GM18505 (cell line): ENCODE measurements at regions not wholly inside any gene's neighbourhood (a gene's known extent, or its start where the extent isn't known, plus 50 kb on each side); places are given as distances from the start of the nearest gene placed in this dataset.
"Not testable (repeated sequence)": the region's sequence is repeated elsewhere in the genome, so short reads cannot be mapped to it uniquely, and the experiment has no call there.

Experiments used
- ATAC-seq: cut with Tn5 transposase; IDR thresholded peaks from one replicate; pipeline ENCODE4 v1.9.1; 2021; ENCODE audit not compliant: unreplicated experiment
- POLR2A ChIP-seq: IDR thresholded peaks from 4 replicates; pipeline ENCODE4 v1.6.1; 2011; ENCODE audit warnings: borderline replicate concordance; ENCODE audit not compliant: insufficient read depth, insufficient read length; ENCODE audit errors: extremely low read depth

DNA sequence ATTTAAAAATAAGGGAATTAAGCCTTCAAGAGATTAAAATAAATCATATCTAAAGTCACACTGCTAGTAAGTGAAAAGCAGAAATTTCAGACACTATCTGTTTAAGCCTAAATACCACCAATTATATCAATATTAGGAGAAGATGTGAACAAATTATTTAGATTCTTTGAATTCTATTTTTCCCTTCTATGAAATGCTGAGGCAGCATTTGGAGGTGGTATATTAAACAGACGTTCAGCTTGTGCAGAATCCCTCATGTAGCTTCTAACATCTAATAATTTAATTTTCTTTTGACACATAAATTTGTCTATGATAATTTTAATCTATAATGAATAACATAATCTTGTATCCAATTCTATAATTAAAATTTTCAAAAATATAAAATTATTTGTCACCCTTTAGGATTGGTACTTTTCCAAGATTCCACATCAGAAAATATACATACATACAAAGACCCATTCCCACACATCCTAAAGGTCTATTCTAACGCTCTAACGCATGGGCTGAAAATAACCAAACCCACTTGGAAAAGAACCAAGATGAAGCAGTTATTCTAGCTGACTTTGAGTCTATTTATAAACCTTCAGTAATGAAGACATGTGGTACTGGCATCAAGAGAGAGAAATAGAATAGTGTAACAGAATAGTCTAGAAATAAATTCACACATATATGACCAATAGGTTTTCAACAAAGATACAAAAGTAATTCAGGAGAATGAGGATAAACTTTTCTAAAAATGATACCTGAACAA, 751.8 kb downstream of the GALC start:
- no peak for ATAC-seq
- TF ChIP-seq POLR2A, result no peak

DNA sequence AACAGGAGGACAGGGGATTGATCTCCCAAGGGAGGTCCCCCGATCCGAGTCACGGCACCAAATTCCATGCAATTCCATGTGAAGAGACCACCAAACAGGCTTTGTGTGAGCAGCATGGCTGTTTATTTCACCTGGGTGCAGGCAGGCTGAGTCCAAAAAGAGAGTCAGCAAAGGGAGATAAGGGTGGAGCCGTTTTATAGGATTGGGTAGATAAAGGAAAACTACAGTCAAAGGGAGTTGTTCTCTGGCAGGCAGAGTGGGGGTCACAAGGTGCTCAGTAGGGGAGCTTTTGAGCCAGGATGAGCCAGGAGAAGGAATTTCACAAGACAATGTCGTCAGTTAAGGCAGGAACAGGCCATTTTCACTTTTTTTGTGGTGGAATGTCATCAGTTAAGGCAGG, 752.7 kb downstream of the GALC start:
- ATAC-seq, result not testable (repeated sequence)

DNA sequence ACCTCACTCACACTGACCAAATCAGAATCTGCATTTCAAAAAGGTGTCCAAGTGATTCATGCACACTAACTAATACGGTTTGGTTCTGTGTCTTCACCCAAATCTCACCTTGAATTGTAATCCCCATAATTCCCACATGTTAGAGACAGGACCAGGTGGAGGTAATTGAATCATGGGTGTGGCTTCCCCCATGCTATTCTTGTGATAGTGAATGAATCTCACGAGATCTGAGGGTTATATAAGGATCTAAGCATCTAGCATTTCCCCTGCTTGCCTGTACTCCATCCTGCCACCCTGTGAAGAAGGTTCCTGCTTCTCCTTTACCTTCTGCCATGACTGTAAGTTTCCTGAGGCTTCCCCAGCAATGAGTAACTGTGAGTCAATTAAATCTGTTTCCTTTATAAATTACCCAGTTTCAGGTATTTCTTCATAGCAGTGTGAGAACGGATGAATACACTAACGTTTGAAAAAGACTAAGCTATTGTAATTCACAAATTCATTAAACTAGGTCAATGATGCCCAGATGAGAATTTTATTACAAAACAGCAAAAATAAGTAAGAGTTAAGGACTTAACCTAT, 759.1 kb downstream of the GALC start:
- ATAC-seq, result no peak
- TF ChIP-seq POLR2A, result no peak

DNA sequence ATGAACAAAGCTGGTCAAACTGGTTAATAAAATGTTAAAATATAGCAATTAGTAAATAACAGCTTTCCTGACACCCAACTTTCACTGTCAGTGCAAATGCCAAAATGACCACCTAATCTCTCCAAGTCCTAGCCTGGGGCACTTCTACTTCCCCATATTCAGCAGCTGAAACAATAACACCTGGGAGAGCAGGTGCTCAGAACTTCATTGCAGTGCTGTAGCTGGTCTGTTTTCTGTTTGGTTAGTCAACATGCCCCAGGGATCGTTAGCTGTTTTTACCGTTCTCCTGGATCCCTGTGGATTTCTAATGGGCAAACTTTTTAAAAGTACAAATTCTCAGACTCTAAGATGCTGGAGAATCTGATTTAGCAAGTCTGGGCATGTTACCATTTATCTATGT, 759.7 kb downstream of the GALC start:
- no peak for ATAC-seq

DNA sequence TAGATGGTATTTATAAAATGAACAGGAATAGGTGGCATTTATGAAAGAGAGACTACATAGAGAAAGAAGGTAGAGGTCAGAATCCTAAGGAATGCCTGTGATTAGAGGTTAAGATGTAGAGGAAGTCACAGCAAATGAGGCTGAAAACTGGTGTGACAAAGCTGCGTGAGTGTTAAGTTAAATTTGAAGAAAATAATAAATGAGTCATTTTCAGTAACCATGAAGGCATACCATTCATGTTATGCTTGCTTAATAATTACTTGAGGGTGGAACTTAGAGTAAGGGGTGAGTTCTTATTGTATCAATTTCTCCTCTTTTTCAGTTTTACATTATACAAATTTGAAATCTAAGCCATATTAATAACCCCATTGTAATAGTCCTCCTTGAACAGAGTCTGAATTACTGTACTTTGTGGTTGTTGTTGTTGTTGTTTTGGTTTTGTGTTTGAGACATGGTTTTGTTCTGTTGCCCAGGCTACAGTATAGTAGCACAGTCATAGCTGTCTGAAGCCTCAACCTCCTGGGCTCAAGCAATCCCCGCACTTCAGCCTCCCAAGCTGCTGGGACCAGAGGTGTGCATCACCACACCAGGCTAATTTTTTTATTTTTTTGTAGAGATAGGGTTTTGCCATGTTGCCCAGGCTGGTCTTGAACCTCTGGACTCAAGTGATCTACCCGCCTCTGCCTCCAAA, 761.5 kb downstream of the GALC start:
- TF ChIP-seq POLR2A, result no peak
- ATAC-seq, result no peak

More for the DNA sequence above, 759.7 kb downstream of the GALC start:
- no peak for TF ChIP-seq POLR2A

DNA sequence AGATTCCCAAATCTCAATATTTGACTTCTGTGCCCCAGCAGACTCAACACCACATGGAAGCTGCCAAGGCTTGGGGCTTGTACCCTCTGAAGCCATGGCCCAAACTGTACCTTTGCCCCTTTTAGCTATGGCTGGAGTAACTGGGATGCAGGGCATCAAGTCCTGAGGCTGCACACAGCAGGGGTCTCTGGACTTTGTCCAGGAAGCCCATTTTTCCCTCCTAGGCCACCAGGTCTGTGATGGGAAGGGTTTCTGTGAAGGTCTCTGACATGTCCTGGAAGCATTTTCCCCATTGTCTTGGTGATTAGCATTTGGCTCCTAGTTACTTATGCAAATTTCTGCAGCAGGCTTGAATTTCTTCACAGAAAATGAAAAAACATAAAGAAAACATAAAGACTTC, 762.3 kb downstream of the GALC start:
- no peak for TF ChIP-seq POLR2A
- no peak for ATAC-seq

DNA sequence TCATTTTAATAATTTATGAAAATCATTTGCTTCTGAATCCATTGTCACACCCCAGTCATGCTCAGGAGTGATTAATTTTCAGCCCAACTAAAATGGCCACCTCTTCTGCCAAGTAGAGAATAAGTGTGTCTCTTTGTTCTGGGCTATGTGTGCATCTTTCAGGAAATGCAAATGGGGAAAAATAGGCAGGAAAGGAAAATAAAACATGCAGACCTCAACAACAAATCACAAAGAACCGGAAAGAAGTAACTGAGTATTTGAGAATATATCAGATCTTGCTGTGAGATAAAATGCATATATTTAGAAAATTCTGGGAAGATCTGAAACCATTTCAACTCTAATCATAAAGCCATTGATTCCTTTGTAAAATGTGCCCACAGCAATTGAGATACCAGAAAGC, 763.9 kb downstream of the GALC start:
- no peak for TF ChIP-seq POLR2A
- no peak for ATAC-seq

DNA sequence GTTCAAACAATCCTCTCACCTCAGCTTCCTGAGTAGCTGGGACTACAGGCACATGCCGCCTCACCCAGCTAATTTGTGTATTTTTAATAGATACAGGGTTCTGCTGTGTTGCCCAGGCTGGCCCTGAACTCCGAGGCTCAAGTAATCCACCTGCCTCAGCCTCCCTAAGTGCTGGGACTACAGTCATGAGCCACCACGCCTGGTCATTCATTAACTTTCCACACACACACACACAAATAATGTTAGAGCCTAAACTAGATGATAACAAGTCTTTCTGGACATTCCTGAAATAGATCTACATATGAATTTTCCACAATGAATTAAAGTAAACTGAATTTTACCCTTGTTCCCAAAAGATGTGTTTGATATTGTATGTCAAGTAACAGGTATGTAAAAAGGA, 776.0 kb downstream of the GALC start:
- ATAC-seq, result no peak
- TF ChIP-seq POLR2A, result no peak

DNA sequence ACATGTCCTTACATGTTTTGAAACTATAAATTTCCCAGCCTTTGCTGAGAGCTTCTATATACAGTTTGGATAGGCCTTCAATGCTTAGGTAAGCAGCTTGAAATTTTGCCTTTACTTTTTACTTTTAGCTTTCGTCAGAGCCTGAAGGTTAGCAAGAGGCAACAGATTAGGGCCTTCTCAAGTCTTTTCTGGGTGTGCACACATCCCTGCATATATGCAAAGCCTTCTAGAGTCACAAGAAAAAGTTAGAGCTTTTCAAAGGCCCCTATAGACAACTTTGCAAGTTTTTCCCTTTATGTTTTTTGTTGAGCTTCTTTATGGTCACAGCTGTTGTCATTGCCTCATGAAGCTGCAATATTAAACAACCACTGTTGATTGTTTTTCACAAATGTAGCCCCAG, 778.4 kb downstream of the GALC start:
- ATAC-seq, result no peak
- TF ChIP-seq POLR2A, result no peak

DNA sequence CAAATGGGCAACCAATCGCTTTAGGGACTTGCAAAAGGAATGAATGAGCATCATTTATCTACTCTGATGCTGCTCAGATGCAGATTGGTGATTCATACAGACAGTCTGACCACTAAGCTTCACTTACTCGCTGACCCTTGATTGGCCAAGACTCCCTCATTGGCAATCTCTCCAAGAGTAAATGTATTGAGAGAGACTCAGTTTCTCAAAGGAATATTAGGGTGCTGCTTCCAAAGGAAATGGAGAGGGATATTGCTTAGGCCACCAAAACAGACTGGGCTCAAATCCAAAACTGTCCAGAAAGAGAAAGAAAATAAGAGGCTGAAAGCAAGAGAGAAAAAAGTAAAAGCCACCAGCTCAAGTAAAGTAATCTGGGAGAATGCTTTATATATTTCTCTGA, 785.2 kb downstream of the GALC start:
- ATAC-seq, result no peak
- no peak for TF ChIP-seq POLR2A

DNA sequence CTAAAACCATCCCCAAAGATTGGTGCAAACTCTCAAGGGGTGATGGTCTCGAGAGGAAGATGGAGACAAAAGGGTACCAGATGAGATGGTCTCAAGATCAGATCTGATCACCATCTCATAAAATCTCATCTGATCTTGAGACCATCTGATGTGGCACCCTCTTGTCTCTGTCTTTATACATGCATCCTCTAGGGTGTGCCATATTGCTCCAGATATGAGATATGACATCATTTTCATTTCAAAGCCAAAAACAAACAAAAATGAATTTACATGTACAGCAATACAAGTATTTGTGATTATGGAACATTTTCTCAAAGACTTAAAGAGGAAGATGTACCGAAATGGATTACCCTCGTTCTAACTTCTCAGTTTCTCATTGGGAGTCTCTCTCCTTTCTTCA, 787.2 kb downstream of the GALC start:
- no peak for ATAC-seq
- no peak for TF ChIP-seq POLR2A

DNA sequence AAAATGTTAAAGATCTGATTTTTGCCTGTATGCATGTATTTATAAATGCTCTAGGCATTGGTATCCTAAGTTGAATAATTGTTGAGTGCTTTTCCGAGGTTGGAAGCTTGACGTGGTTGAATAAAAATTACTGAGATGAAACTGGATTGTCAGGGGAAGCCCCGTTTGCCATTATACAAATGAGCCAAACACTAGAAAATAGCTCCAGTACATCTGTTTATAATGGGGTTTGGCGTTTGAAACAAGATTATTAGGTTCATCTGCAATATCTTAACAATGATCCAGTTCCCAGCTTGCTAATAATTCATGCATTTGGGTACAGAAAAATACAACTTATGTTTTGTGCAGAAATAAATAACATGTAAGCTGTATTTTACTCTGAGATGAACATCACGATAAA, 789.6 kb downstream of the GALC start:
- no peak for TF ChIP-seq POLR2A
- no peak for ATAC-seq

DNA sequence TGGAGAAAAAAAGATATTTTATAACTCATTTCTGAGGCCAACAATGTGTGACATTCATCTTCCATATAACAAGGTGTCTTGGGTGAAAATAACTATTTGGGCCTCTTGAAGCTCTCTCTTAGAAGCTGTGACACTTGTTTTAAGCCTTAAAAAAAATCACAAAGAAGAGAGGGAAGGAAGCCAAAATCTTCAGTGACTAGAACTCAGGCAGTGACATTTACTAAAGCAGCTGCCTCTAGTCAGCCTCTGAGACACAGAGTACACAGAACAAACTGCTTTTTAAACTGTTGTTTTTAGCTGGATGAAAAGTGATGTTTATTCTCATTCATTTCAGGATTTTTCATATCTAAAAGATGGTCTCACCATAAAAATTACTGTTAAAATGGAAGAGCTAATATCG, 793.6 kb downstream of the GALC start:
- no peak for TF ChIP-seq POLR2A
- ATAC-seq, result no peak

DNA sequence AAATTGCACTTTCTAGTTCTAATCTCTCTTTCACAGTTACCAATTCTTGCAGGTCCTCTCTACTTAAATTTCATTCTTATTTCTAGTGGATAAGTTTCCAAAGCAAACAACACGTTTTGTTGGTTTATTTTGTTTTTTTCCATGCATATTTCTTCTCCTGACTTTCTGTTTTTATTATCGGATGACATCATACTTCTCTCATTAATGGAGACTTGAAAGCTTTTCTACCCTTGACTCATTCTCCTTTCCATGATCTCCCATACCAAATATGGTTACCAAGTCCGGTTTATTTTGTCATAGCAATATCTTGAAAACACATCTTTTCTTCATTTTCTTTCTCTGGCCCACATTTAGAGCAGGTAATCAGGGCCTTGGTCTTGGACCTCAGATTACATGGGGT, 796.5 kb downstream of the GALC start:
- no peak for ATAC-seq
- no peak for TF ChIP-seq POLR2A
